Endodermal cell (in vitro differentiated cells): ENCODE measurements at regions not wholly inside any gene's neighbourhood (a gene's known extent, or its start where the extent isn't known, plus 50 kb on each side); places are given as distances from the start of the nearest gene placed in this dataset.
A peak's percentile ranks its signal among the peaks of the same experiment; 100 is the strongest.

Source experiments
- DNase-seq: peaks from one replicate; pipeline ENCODE4 v3.0.0-alpha.2; 2017
- H3K27ac ChIP-seq: 2 replicates; pipeline ENCODE4 v1.5.1; 2013; ENCODE audit warnings: mild to moderate bottlenecking, low read depth, low read length, moderate library complexity
- H3K27me3 ChIP-seq: 2 replicates; pipeline ENCODE4 v1.6.1; 2013; ENCODE audit warnings: mild to moderate bottlenecking, low read length, moderate library complexity; ENCODE audit not compliant: insufficient read depth, control insufficient read depth, poor library complexity, severe bottlenecking
- H3K36me3 ChIP-seq: 2 replicates; pipeline ENCODE4 v1.7.0; 2013; ENCODE audit warnings: mild to moderate bottlenecking, low read length, moderate library complexity; ENCODE audit not compliant: control insufficient read depth, insufficient read depth
- H3K4me1 ChIP-seq: one replicate; pipeline ENCODE4 v1.7.0; 2013; ENCODE audit warnings: low read length; ENCODE audit not compliant: control insufficient read depth, insufficient read depth
- H3K4me3 ChIP-seq: 2 replicates; pipeline ENCODE4 v1.5.1; 2013; ENCODE audit warnings: mild to moderate bottlenecking, low read length, moderate library complexity
- H3K9ac ChIP-seq: 2 replicates; pipeline ENCODE4 v1.6.1; 2013; ENCODE audit warnings: mild to moderate bottlenecking, low read length, moderate library complexity; ENCODE audit not compliant: poor library complexity, severe bottlenecking; ENCODE audit errors: extremely low read depth
- H3K9me3 ChIP-seq: 2 replicates; pipeline ENCODE4 v1.6.1; 2013; ENCODE audit warnings: mild to moderate bottlenecking, low read length, moderate library complexity; ENCODE audit not compliant: control insufficient read depth
- H3K27ac Mint-ChIP-seq: 2 replicates; pipeline ENCODE4 v1.8.0; 2020; ENCODE audit warnings: mixed read lengths
- H3K27me3 Mint-ChIP-seq: 2 replicates; pipeline ENCODE4 v1.8.0; 2021; ENCODE audit warnings: mild to moderate bottlenecking, mixed read lengths; ENCODE audit not compliant: insufficient read depth
- H3K36me3 Mint-ChIP-seq: 2 replicates; pipeline ENCODE4 v1.8.0; 2020; ENCODE audit warnings: low read depth, mixed read lengths
- H3K4me1 Mint-ChIP-seq: 2 replicates; pipeline ENCODE4 v1.8.0; 2020; ENCODE audit warnings: mixed read lengths
- H3K4me3 Mint-ChIP-seq: 2 replicates; pipeline ENCODE4 v1.8.0; 2020; ENCODE audit warnings: mild to moderate bottlenecking, moderate library complexity, mixed read lengths
- H3K9me3 Mint-ChIP-seq: 2 replicates; pipeline ENCODE4 v1.8.0; 2020; ENCODE audit warnings: mild to moderate bottlenecking, mixed read lengths
- CTCF ChIP-seq: fragments of 200-600 bp; sonication (generic); conservative IDR thresholded peaks from 2 replicates; pipeline ENCODE4 v1.5.0; 2021; ENCODE audit warnings: antibody characterized with exemption, mild to moderate bottlenecking
- WGBS, 2 experiments: methylation state at CpG; one replicate each; pipeline versions ENCODE4 v1.1.5 to v1.1.7; 2013; ENCODE audit warnings: missing lambda C conversion rate in 2 of 2, mixed read lengths in 1 of 2; ENCODE audit not compliant: insufficient coverage in 1 of 2, insufficient read length in 1 of 2; 5-methylcytosine and 5-hydroxymethylcytosine counted together

DNA sequence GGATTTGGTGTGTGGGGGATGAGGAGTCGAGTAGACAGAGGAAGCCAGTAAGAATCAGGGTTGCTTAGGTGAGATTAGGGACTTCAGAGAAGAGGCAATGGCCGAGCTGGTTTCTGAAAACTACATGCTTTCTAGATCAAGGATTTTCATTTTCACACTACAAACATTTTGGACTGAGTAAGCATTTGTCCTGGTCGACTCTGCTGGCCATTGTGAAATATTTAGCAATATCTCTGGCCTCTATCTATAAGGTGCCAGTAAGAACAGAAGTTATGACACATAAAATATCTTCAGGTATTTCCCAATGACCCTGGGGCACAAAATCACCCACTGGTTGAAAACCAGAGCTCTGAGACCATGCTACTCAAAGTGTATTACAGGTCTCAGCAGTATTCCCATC is 1275.1 kb upstream of the CDH8 start:
- Histone ChIP-seq H3K27ac (no peak overlapping the region), H3K9ac (no peak overlapping the region), H3K4me1 (no peaks in the 10 kb centered on the region), H3K4me3 (peak overlapping the region; percentile 8), H3K9me3 (no peaks in the 10 kb centered on the region), H3K27me3 (no peaks in the 10 kb centered on the region), H3K36me3 (no peaks in the 10 kb centered on the region)
- WGBS, 2 experiments, result 82 to 100% methylated on average over 1 to 3 of the region's 3 CpGs
- Mint-ChIP-seq H3K27ac (no peak overlapping the region), H3K36me3 (no peaks in the 10 kb centered on the region), H3K4me3 (no peak overlapping the region), H3K27me3 (no peaks in the 10 kb centered on the region), H3K4me1 (peaks cover 5% of the 10 kb centered on the region), H3K9me3 (no peaks in the 10 kb centered on the region)
- DNase-seq, result no peak
- TF ChIP-seq CTCF, result no peak

DNA sequence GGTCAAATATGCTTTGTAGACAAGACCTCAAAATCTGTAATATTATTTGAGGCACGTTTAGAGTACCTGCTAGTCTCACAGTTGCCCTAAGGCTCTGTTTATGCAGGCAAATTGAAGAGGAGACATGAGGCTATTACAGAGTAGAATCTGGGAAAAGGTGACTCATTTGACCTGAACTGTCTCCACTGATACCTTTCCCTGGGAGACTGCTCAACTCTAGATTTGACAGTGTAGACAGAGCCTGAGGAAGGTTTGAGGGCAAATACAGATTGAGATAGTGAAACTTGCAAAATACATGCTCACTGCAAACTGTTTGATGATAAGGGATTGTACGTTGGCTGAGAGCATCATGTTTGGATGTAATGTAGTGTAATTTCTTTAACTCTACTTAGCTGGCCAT is 1266.6 kb upstream of the CDH8 start:
- Mint-ChIP-seq H3K4me3 (no peak overlapping the region), H3K36me3 (no peaks in the 10 kb centered on the region), H3K4me1 (peaks cover 12% of the 10 kb centered on the region), H3K27ac (no peak overlapping the region), H3K9me3 (no peaks in the 10 kb centered on the region), H3K27me3 (no peaks in the 10 kb centered on the region)
- Histone ChIP-seq H3K27me3 (no peaks in the 10 kb centered on the region), H3K36me3 (no peaks in the 10 kb centered on the region), H3K9ac (no peak overlapping the region), H3K4me3 (no peak overlapping the region), H3K9me3 (no peaks in the 10 kb centered on the region), H3K27ac (no peak overlapping the region), H3K4me1 (no peaks in the 10 kb centered on the region)
- no peak for TF ChIP-seq CTCF
- 77 to 100% methylated on average over 1 to 2 of the region's 2 CpGs for WGBS, 2 experiments
- DNase-seq, result no peak

GRCh38 chr16:63301349-63301748 is 1265.1 kb upstream of the CDH8 start:
- Histone ChIP-seq H3K27ac (no peak overlapping the region), H3K36me3 (no peaks in the 10 kb centered on the region), H3K4me3 (no peak overlapping the region), H3K4me1 (no peaks in the 10 kb centered on the region), H3K9ac (no peak overlapping the region), H3K27me3 (no peaks in the 10 kb centered on the region), H3K9me3 (no peaks in the 10 kb centered on the region)
- no peak for TF ChIP-seq CTCF
- Mint-ChIP-seq H3K27ac (no peak overlapping the region), H3K4me1 (peaks cover 12% of the 10 kb centered on the region), H3K36me3 (no peaks in the 10 kb centered on the region), H3K9me3 (no peaks in the 10 kb centered on the region), H3K27me3 (no peaks in the 10 kb centered on the region), H3K4me3 (no peak overlapping the region)
- 40 to 85% methylated on average over 1 of the region's 1 CpG for whole genome bisulfite sequencing, 2 experiments
- DNase-seq, result no peak
